ENCODE measurements at regions not wholly inside any gene's neighbourhood (a gene's known extent, or its start where the extent isn't known, plus 50 kb on each side); places are given as distances from the start of the nearest gene placed in this dataset.

- H3K36me3 ChIP-seq, result no peaks in the 10 kb centered on the region
- no peak overlapping the region for H3K4me3 ChIP-seq (ENCODE audit: low read depth in 1 of 2, low read length in 1 of 2)
- H3K4me1 ChIP-seq (ENCODE audit: control insufficient read depth in 1 of 2, insufficient read depth in 1 of 2, low read depth in 1 of 2, low read length in 1 of 2), result peaks cover 0 to 8% of the 10 kb centered on the region in 2 experiments
- TF ChIP-seq CTCF (IDR thresholded peaks at IDR 0.05), result no peak
- H3K27ac ChIP-seq, result no peak overlapping the region
- peaks cover 60% of the 10 kb centered on the region for H3K27me3 ChIP-seq
- no peaks in the 10 kb centered on the region for H3K9me3 ChIP-seq
Measured at GRCh38 chr1:54497338-54497737, 50.7 kb upstream of the ACOT11 start.

DNA sequence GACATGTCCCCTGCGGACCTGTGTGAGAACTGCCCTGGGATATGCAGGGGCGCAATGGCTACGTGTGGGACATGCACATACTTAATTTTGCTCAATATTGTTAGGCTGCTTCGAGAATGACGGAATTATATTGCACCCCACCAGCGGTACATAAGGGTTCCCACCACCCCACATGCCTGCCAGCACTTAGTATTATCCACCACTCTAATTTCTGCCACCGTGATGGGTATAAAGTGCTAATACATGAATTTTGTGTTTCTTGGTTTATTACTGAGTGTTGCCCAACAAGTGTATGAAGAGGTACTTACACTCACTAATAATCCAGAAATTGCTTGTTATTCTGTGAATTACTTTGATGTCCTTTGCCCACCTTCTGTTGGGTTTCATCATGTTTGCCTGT lies 52.1 kb upstream of the ACOT11 start:
- TF ChIP-seq CTCF (IDR thresholded peaks at IDR 0.05), result no peak
- Histone ChIP-seq H3K9me3 (no peaks in the 10 kb centered on the region), H3K27me3 (peaks cover 52% of the 10 kb centered on the region)

DNA sequence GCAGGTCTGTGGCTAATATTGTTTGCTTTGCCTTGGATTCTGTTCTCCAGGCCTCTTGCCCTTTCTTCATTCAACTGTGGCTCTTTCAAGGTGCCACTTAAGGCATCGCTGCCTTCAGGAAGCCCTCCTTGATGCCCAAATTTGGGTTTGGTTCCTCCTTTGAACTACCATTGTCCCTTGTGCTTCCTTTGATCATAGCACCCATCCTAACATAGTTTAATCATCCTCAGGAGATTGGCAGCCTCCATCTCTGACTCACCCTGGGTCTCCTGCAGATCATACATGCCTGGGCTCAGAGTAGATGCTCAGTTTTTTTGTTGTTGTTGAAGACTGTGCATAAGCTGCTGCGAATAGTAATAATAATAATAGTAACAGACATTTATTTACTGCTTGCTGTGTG lies 54.4 kb upstream of the ACOT11 start:
- H3K9me3 ChIP-seq, result no peaks in the 10 kb centered on the region
- peaks cover 44% of the 10 kb centered on the region for H3K27me3 ChIP-seq
- no peak overlapping the region for H3K27ac ChIP-seq
- H3K4me3 ChIP-seq (ENCODE audit: low read depth in 1 of 2, low read length in 1 of 2), result no peak overlapping the region
- TF ChIP-seq CTCF (IDR thresholded peaks at IDR 0.05), result no peak
- H3K4me1 ChIP-seq (ENCODE audit: control insufficient read depth in 1 of 2, insufficient read depth in 1 of 2, low read depth in 1 of 2, low read length in 1 of 2), result peaks cover 4 to 6% of the 10 kb centered on the region in 2 experiments
- no peaks in the 10 kb centered on the region for H3K36me3 ChIP-seq

More for the DNA sequence above, 52.1 kb upstream of the ACOT11 start:
- no peaks in the 10 kb centered on the region for H3K36me3 ChIP-seq
- H3K27ac ChIP-seq, result no peak overlapping the region
- H3K4me1 ChIP-seq (ENCODE audit: control insufficient read depth in 1 of 2, insufficient read depth in 1 of 2, low read depth in 1 of 2, low read length in 1 of 2), result peaks cover 0 to 8% of the 10 kb centered on the region in 2 experiments
- no peak overlapping the region for H3K4me3 ChIP-seq (ENCODE audit: low read depth in 1 of 2, low read length in 1 of 2)

GRCh38 chr1:54490361-54491248 lies 57.4 kb upstream of the ACOT11 start:
- Histone ChIP-seq H3K36me3 (no peaks in the 10 kb centered on the region), H3K27ac (no peak overlapping the region), H3K4me1 (ENCODE audit: control insufficient read depth in 1 of 2, insufficient read depth in 1 of 2, low read depth in 1 of 2, low read length in 1 of 2) (peaks cover 13 to 15% of the 10 kb centered on the region in 2 experiments), H3K27me3 (peaks cover 44% of the 10 kb centered on the region), H3K4me3 (ENCODE audit: low read depth in 1 of 2, low read length in 1 of 2) (no peak overlapping the region), H3K9me3 (no peaks in the 10 kb centered on the region)
- TF ChIP-seq CTCF (IDR thresholded peaks at IDR 0.05), result no peak

GRCh38 chr1:54489627-54490250 lies 58.3 kb upstream of the ACOT11 start:
- H3K36me3 ChIP-seq, result no peaks in the 10 kb centered on the region

More at GRCh38 chr1:54489627-54490250, 58.3 kb upstream of the ACOT11 start:
- Histone ChIP-seq H3K9me3 (no peaks in the 10 kb centered on the region), H3K4me3 (ENCODE audit: low read depth in 1 of 2, low read length in 1 of 2) (peak overlapping the region; percentile 76 to 79), H3K27me3 (peaks cover 51% of the 10 kb centered on the region), H3K4me1 (ENCODE audit: control insufficient read depth in 1 of 2, insufficient read depth in 1 of 2, low read depth in 1 of 2, low read length in 1 of 2) (peaks cover 13 to 15% of the 10 kb centered on the region in 2 experiments), H3K27ac (no peak overlapping the region)
- TF ChIP-seq CTCF (IDR thresholded peaks at IDR 0.05), result no peak
